ENCODE measurements at regions not wholly inside any gene's neighbourhood (a gene's known extent, or its start where the extent isn't known, plus 50 kb on each side); places are given as distances from the start of the nearest gene placed in this dataset.

DNA sequence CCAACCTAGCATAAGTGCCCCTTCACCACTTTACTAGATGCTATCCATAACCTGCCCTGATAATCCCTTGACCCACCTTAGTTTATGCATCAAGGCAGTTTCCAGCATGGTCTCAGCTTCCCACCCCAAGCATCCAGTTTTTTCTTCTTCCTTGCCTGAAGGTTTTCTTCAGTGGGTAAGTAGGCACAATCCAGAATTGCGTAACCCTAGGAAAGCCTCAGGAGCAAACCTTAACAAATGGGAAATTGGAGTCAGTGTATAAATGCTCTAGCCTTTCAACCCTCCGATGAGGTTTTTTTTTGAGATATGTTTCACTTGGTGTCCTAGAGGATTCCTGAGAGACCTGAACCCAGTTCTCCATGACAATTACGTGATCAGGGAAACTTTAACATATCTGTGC lies 614.0 kb upstream of the BOD1L1 start:
- TF ChIP-seq POLR2A (IDR thresholded peaks at IDR 0.05) (no peak), CTCF (IDR thresholded peaks at IDR 0.05) (no peak), EP300 (IDR thresholded peaks at IDR 0.05) (no peak)
